ENCODE measurements at regions not wholly inside any gene's neighbourhood (a gene's known extent, or its start where the extent isn't known, plus 50 kb on each side); places are given as distances from the start of the nearest gene placed in this dataset.

DNA sequence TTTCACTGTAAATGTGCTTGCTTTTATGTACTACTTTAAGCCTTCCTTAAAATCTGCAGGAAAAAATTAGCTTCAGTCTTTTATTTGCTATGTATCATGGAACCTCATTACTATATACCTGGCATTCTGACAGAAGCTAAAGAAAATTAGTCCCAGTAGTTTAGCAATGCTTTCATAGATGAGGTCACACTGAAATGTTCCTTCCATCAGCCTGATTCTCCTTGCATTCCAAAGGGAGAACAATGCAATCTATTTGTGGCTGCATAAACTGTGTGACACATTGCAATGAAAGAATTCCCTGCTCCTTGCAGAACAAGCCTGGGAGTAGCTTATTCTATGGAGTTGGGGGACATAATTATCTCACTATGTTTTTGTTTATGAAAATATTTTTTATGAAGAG, 691.5 kb upstream of the ARPP21 start:
- TF ChIP-seq, protein P1, sequence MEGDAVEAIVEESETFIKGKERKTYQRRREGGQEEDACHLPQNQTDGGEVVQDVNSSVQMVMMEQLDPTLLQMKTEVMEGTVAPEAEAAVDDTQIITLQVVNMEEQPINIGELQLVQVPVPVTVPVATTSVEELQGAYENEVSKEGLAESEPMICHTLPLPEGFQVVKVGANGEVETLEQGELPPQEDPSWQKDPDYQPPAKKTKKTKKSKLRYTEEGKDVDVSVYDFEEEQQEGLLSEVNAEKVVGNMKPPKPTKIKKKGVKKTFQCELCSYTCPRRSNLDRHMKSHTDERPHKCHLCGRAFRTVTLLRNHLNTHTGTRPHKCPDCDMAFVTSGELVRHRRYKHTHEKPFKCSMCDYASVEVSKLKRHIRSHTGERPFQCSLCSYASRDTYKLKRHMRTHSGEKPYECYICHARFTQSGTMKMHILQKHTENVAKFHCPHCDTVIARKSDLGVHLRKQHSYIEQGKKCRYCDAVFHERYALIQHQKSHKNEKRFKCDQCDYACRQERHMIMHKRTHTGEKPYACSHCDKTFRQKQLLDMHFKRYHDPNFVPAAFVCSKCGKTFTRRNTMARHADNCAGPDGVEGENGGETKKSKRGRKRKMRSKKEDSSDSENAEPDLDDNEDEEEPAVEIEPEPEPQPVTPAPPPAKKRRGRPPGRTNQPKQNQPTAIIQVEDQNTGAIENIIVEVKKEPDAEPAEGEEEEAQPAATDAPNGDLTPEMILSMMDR (IDR thresholded peaks at IDR 0.05; ENCODE audit: unreplicated experiment) = no peak
- intact Hi-C loops (cut with micrococcal nuclease) = no loop called here
- no TSS peak for BruUV-seq (replicated peaks)
- Mint-ChIP-seq H3K4me3 (ENCODE audit: unreplicated experiment) (no peak overlapping the region), H3K27me3 (ENCODE audit: insufficient read depth, unreplicated experiment) (no peaks in the 10 kb centered on the region), H3K9me3 (ENCODE audit: unreplicated experiment) (no peaks in the 10 kb centered on the region), H3K36me3 (ENCODE audit: insufficient read depth, unreplicated experiment) (no peaks in the 10 kb centered on the region), H3K4me1 (ENCODE audit: insufficient read depth, unreplicated experiment) (no peaks in the 10 kb centered on the region), H3K27ac (ENCODE audit: low read depth, unreplicated experiment) (no peak overlapping the region)
- peak; percentile 61 for DNase-seq (ENCODE audit: unreplicated experiment)
- ChIA-PET CTCF (no interaction called here), POLR2A (no interaction called here)

GRCh38 chr3:34948517-34948916, 690.8 kb upstream of the ARPP21 start:
- CTCF ChIA-PET = interaction anchor here (0.6 kb wide), 1 partner anchor 298 kb away, joined by 3 read pairs; no protein-coding TSS in a partner anchor
- TF ChIP-seq, protein P1 (IDR thresholded peaks at IDR 0.05; ENCODE audit: unreplicated experiment) = no peak
- BruUV-seq (replicated peaks) = no TSS peak

DNA sequence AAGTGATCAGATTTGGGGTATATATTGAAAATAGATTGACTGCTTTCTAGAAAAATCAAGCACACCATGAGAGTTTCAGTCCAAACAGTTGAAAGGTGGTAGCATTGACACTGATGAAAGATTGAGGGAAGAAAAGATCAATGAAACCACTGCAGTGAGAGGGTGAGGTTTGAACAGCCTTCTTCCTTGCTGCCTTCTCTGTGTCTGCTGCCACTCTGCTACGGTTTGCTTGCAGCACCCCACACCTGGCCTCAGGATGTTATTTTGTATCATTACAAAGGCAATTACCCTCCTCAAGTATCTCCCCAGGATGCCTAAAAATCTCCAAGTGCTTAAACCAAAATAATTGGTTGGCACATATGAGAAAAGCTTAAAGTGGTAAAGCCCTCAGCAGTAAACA, 683.6 kb upstream of the ARPP21 start:
- TF ChIP-seq, protein P1 (IDR thresholded peaks at IDR 0.05; ENCODE audit: unreplicated experiment) = no peak
- BruUV-seq (replicated peaks) = no TSS peak
- Mint-ChIP-seq H3K9me3 (ENCODE audit: unreplicated experiment) (no peaks in the 10 kb centered on the region), H3K27me3 (ENCODE audit: insufficient read depth, unreplicated experiment) (no peaks in the 10 kb centered on the region), H3K4me1 (ENCODE audit: insufficient read depth, unreplicated experiment) (peaks cover 5% of the 10 kb centered on the region), H3K36me3 (ENCODE audit: insufficient read depth, unreplicated experiment) (no peaks in the 10 kb centered on the region), H3K4me3 (ENCODE audit: unreplicated experiment) (no peak overlapping the region), H3K27ac (ENCODE audit: low read depth, unreplicated experiment) (no peak overlapping the region)
- DNase-seq (ENCODE audit: unreplicated experiment) = no peak
- CTCF ChIA-PET = no interaction called here
- intact Hi-C loops (cut with micrococcal nuclease) = no loop called here
- POLR2A ChIA-PET = no interaction called here

More at GRCh38 chr3:34948517-34948916, 690.8 kb upstream of the ARPP21 start:
- Mint-ChIP-seq H3K9me3 (ENCODE audit: unreplicated experiment) (no peaks in the 10 kb centered on the region), H3K4me3 (ENCODE audit: unreplicated experiment) (no peak overlapping the region), H3K27ac (ENCODE audit: low read depth, unreplicated experiment) (no peak overlapping the region), H3K4me1 (ENCODE audit: insufficient read depth, unreplicated experiment) (no peaks in the 10 kb centered on the region), H3K36me3 (ENCODE audit: insufficient read depth, unreplicated experiment) (no peaks in the 10 kb centered on the region), H3K27me3 (ENCODE audit: insufficient read depth, unreplicated experiment) (no peaks in the 10 kb centered on the region)
- DNase-seq (ENCODE audit: unreplicated experiment) = no peak
- intact Hi-C loops (cut with micrococcal nuclease) = no loop called here
- POLR2A ChIA-PET = no interaction called here

- no peaks in the 10 kb centered on the region for H3K9me3 Mint-ChIP-seq (ENCODE audit: unreplicated experiment)
- TF ChIP-seq, protein P1 (IDR thresholded peaks at IDR 0.05; ENCODE audit: unreplicated experiment) = no peak
- ChIA-PET POLR2A (no interaction called here), CTCF (no interaction called here)
- peaks cover 5% of the 10 kb centered on the region for H3K4me1 Mint-ChIP-seq (ENCODE audit: insufficient read depth, unreplicated experiment)
- intact Hi-C loops (cut with micrococcal nuclease) = no loop called here
- H3K27ac Mint-ChIP-seq (ENCODE audit: low read depth, unreplicated experiment) = no peak overlapping the region
- H3K27me3 Mint-ChIP-seq (ENCODE audit: insufficient read depth, unreplicated experiment) = no peaks in the 10 kb centered on the region
- H3K4me3 Mint-ChIP-seq (ENCODE audit: unreplicated experiment) = no peak overlapping the region
- no peaks in the 10 kb centered on the region for H3K36me3 Mint-ChIP-seq (ENCODE audit: insufficient read depth, unreplicated experiment)
- peak; percentile 35 for DNase-seq (ENCODE audit: unreplicated experiment)
- BruUV-seq (replicated peaks) = no TSS peak
Measured at GRCh38 chr3:34956511-34956910, 682.8 kb upstream of the ARPP21 start.
